H1 (cell line): ENCODE measurements at regions not wholly inside any gene's neighbourhood (a gene's known extent, or its start where the extent isn't known, plus 50 kb on each side); places are given as distances from the start of the nearest gene placed in this dataset.

Experiments used
- CTCF ChIA-PET: fragments of 300-600 bp; sonication (Branson Sonifier 250); formaldehyde crosslinking; loops from one replicate; lab custom pipeline; 2021; ENCODE audit not compliant: partially characterized antibody; lab: Charles Lee
- POLR2A ChIA-PET: fragments of 300-600 bp; sonication (Branson Sonifier 250); formaldehyde crosslinking; loops from one replicate; lab custom pipeline; 2021; ENCODE audit warnings: inconsistent platforms; ENCODE audit not compliant: partially characterized antibody; lab: Charles Lee
- DNase-seq, 2 experiments: peaks; one replicate each; pipeline versions ENCODE4 v3.0.0 to v3.0.0-alpha.2; 2010 to 2022; ENCODE audit warnings: low spot score in 2 of 2, low read depth in 1 of 2, mixed read lengths in 1 of 2
- FAIRE-seq: peaks from 2 replicates; lab custom pipeline; 2011; peaks lifted over from hg19 to GRCh38; lab: Jason Lieb, UNC
- H2AFZ ChIP-seq: 2 replicates; pipeline ENCODE4 v1.8.1; 2012; ENCODE audit warnings: low read length, inconsistent platforms
- H2AK5ac ChIP-seq: 2 replicates; pipeline ENCODE4 v1.6.1; 2013; ENCODE audit warnings: low read depth, low read length
- H2BK120ac ChIP-seq: replicated peaks from 2 replicates; pipeline ENCODE3; 2013; ENCODE audit warnings: low read depth, low read length, inconsistent platforms
- H2BK12ac ChIP-seq: 2 replicates; pipeline ENCODE4 v1.6.1; 2013; ENCODE audit warnings: low read depth, low read length
- H2BK15ac ChIP-seq: 2 replicates; pipeline ENCODE4 v1.6.1; 2013; ENCODE audit warnings: low read length
- H2BK20ac ChIP-seq: 2 replicates; pipeline ENCODE4 v1.6.1; 2013; ENCODE audit warnings: low read length
- H2BK5ac ChIP-seq: 2 replicates; pipeline ENCODE4 v1.6.1; 2013; ENCODE audit warnings: low read depth, low read length
- H3K14ac ChIP-seq: 2 replicates; pipeline ENCODE4 v1.6.1; 2013; ENCODE audit warnings: inconsistent platforms; ENCODE audit not compliant: insufficient read length
- H3K18ac ChIP-seq: 2 replicates; pipeline ENCODE4 v1.6.1; 2013; ENCODE audit warnings: low read length; ENCODE audit errors: extremely low read depth
- H3K23ac ChIP-seq: 2 replicates; pipeline ENCODE4 v1.6.1; 2013; ENCODE audit warnings: inconsistent platforms; ENCODE audit not compliant: insufficient read length
- H3K23me2 ChIP-seq: 2 replicates; pipeline ENCODE4 v1.6.1; 2013; ENCODE audit warnings: low read depth, low read length
- H3K27ac ChIP-seq: 2 replicates; pipeline ENCODE4 v1.6.1; 2011; ENCODE audit warnings: low read depth, low read length, inconsistent platforms
- H3K27me3 ChIP-seq, 4 experiments: replicated peaks in 1 of 4; 1 replicate in 1 of 4; 2 replicates in 3 of 4; pipeline versions ENCODE4 v1.6.1 to v1.8.1; 2011 to 2013; ENCODE audit warnings: low read length in 3 of 4, mild to moderate bottlenecking in 3 of 4, inconsistent platforms in 2 of 4, mixed read lengths in 2 of 4, moderate library complexity in 1 of 4; ENCODE audit not compliant: control insufficient read depth in 3 of 4, insufficient read depth in 3 of 4; ENCODE audit errors: extremely low read depth in 1 of 4
- H3K36me3 ChIP-seq, 4 experiments: 2 replicates each; pipeline versions ENCODE4 v1.6.1 to v1.8.1; 2011 to 2013; ENCODE audit warnings: mild to moderate bottlenecking in 4 of 4, low read length in 3 of 4, moderate library complexity in 2 of 4, control low read depth in 1 of 4, inconsistent platforms in 1 of 4; ENCODE audit not compliant: insufficient read depth in 4 of 4, control insufficient read depth in 2 of 4
- H3K4ac ChIP-seq: replicated peaks from 2 replicates; pipeline ENCODE3; 2013; ENCODE audit warnings: low read length, low read depth, mixed read lengths, inconsistent platforms; ENCODE audit not compliant: insufficient read length
- H3K4me1 ChIP-seq, 4 experiments: replicated peaks in 1 of 4; 1 replicate in 1 of 4; 2 replicates in 3 of 4; pipeline versions ENCODE4 v1.6.1 to v1.8.1; 2011 to 2013; ENCODE audit warnings: low read length in 3 of 4, inconsistent platforms in 2 of 4, mixed read lengths in 1 of 4; ENCODE audit not compliant: insufficient read depth in 4 of 4, control insufficient read depth in 3 of 4
- H3K4me2 ChIP-seq, 2 experiments: 2 replicates each; pipeline versions ENCODE4 v1.6.1 to v1.8.1; 2011 to 2013; ENCODE audit warnings: low read depth in 2 of 2, low read length in 2 of 2, control low read depth in 1 of 2, inconsistent platforms in 1 of 2, mild to moderate bottlenecking in 1 of 2; ENCODE audit not compliant: insufficient read depth in 1 of 2
- H3K4me3 ChIP-seq, 4 experiments: fragments of 200-600, 300-600 bp in 1 of 4; sonication (generic), shearing (Covaris generic), sonication (Bioruptor Twin) in 1 of 4; 2 replicates each; pipeline versions ENCODE4 v1.5.1 to v1.8.1; 2011 to 2016; ENCODE audit warnings: low read length in 4 of 4, low read depth in 3 of 4, control low read depth in 2 of 4, inconsistent platforms in 2 of 4, mild to moderate bottlenecking in 2 of 4, mixed read lengths in 1 of 4, moderate library complexity in 1 of 4; ENCODE audit not compliant: insufficient read depth in 2 of 4; ENCODE audit errors: extremely low read depth in 1 of 4
- H3K56ac ChIP-seq: replicated peaks from 2 replicates; pipeline ENCODE3; 2013; ENCODE audit warnings: low read depth, mild to moderate bottlenecking, mixed read lengths, low read length, inconsistent platforms; ENCODE audit not compliant: insufficient read length
- H3K79me1 ChIP-seq: 2 replicates; pipeline ENCODE4 v1.6.1; 2013; ENCODE audit warnings: low read depth, low read length, control low read depth
- H3K79me2 ChIP-seq, 2 experiments: 2 replicates each; pipeline versions ENCODE4 v1.6.1 to v1.8.1; 2012 to 2013; ENCODE audit warnings: low read length in 2 of 2, mild to moderate bottlenecking in 2 of 2, inconsistent platforms in 1 of 2; ENCODE audit not compliant: insufficient read depth in 2 of 2, control insufficient read depth in 1 of 2
- H3K9ac ChIP-seq, 4 experiments: replicated peaks in 1 of 4; 1 replicate in 1 of 4; 2 replicates in 3 of 4; pipeline versions ENCODE4 v1.6.1 to v1.8.1; 2011 to 2013; ENCODE audit warnings: low read depth in 3 of 4, low read length in 3 of 4, control low read depth in 2 of 4, mild to moderate bottlenecking in 2 of 4, moderate library complexity in 2 of 4, inconsistent platforms in 1 of 4; ENCODE audit errors: extremely low read depth in 1 of 4
- H3K9me3 ChIP-seq, 2 experiments: 2 replicates each; pipeline versions ENCODE4 v1.6.1 to v1.8.1; 2012 to 2013; ENCODE audit warnings: mild to moderate bottlenecking in 2 of 2, moderate library complexity in 2 of 2, control low read depth in 1 of 2, inconsistent platforms in 1 of 2, low read depth in 1 of 2, low read length in 1 of 2, mixed read lengths in 1 of 2; ENCODE audit not compliant: insufficient read depth in 2 of 2
- H4K20me1 ChIP-seq, 2 experiments: replicated peaks in 1 of 2; 2 replicates each; pipeline versions ENCODE3 to v1.8.1; 2011 to 2013; ENCODE audit warnings: inconsistent platforms in 2 of 2, low read length in 2 of 2, mild to moderate bottlenecking in 1 of 2; ENCODE audit not compliant: insufficient read depth in 2 of 2, control insufficient read depth in 1 of 2
- H4K5ac ChIP-seq: 2 replicates; pipeline ENCODE4 v1.6.1; 2013; ENCODE audit warnings: low read length, low read depth, mixed read lengths, inconsistent platforms; ENCODE audit not compliant: insufficient read length
- H4K8ac ChIP-seq: 2 replicates; pipeline ENCODE4 v1.8.0; 2013; ENCODE audit warnings: mild to moderate bottlenecking, moderate library complexity, low read length, inconsistent platforms; ENCODE audit not compliant: insufficient read depth; ENCODE audit errors: extremely low read depth
- H4K91ac ChIP-seq: replicated peaks from 2 replicates; pipeline ENCODE3; 2013; ENCODE audit warnings: low read length, mixed read lengths, inconsistent platforms; ENCODE audit not compliant: insufficient read length
- BACH1 ChIP-seq: IDR thresholded peaks from 2 replicates; pipeline ENCODE4 v1.6.1; 2012; ENCODE audit warnings: low read length, improper control_type of control experiment
- CHD1 ChIP-seq: IDR thresholded peaks from 2 replicates; pipeline ENCODE4 v1.6.1; 2012; ENCODE audit warnings: low read depth, low read length, improper control_type of control experiment
- CTCF ChIP-seq, 3 experiments: IDR thresholded peaks; 1 replicate in 2 of 3; 2 replicates in 1 of 3; pipeline versions ENCODE4 v1.5.1 to v1.6.1; 2011; ENCODE audit warnings: low read length in 3 of 3, mild to moderate bottlenecking in 3 of 3, inconsistent platforms in 2 of 3, low read depth in 1 of 3, moderate library complexity in 1 of 3; ENCODE audit not compliant: insufficient read depth in 1 of 3; ENCODE audit errors: control extremely low read depth in 1 of 3
- KDM4A ChIP-seq: IDR thresholded peaks from one replicate; pipeline ENCODE4 v1.7.1; 2012; ENCODE audit warnings: low read depth, mild to moderate bottlenecking, moderate library complexity, low read length, inconsistent platforms; ENCODE audit not compliant: severe bottlenecking
- MAFK ChIP-seq: IDR thresholded peaks from 2 replicates; pipeline ENCODE4 v1.6.1; 2012; ENCODE audit warnings: low read depth, mild to moderate bottlenecking, improper control_type of control experiment, low read length
- NRF1 ChIP-seq: IDR thresholded peaks from 2 replicates; pipeline ENCODE4 v1.6.1; 2011; ENCODE audit warnings: mild to moderate bottlenecking, low read depth, low read length, improper control_type of control experiment
- POU5F1 ChIP-seq: IDR thresholded peaks from 2 replicates; pipeline ENCODE4 v1.6.1; 2011; ENCODE audit warnings: low read depth, mild to moderate bottlenecking, low read length, moderate library complexity
- SAP30 ChIP-seq: fragments of 300-600 bp; sonication (generic); IDR thresholded peaks from 2 replicates; pipeline ENCODE4 v1.7.1; 2012; ENCODE audit warnings: low read length, moderate library complexity, mild to moderate bottlenecking, inconsistent platforms; ENCODE audit not compliant: insufficient read depth, insufficient replicate concordance
- SP4 ChIP-seq: IDR thresholded peaks from 2 replicates; pipeline ENCODE4 v1.6.1; 2012; ENCODE audit warnings: low read length, inconsistent platforms
- ZNF274 ChIP-seq: IDR thresholded peaks from 2 replicates; pipeline ENCODE4 v1.7.0; 2012; ENCODE audit warnings: low read length, borderline replicate concordance; ENCODE audit errors: extremely low read depth
- WGBS, 2 experiments: shearing (Covaris generic) in 1 of 2; methylation state at CpG; one replicate each; pipeline versions ENCODE4 v1.1.6 to v1.1.7; 2013 to 2015; ENCODE audit warnings: low lambda C conversion rate in 2 of 2, mixed read lengths in 2 of 2, inconsistent platforms in 1 of 2, low coverage in 1 of 2, missing lambda C conversion rate in 1 of 2; ENCODE audit not compliant: insufficient replicate concordance in 2 of 2, insufficient coverage in 1 of 2, insufficient read length in 1 of 2; ENCODE audit errors: extremely low coverage in 1 of 2, missing lambda C conversion rate in 1 of 2; 5-methylcytosine and 5-hydroxymethylcytosine counted together

- Histone ChIP-seq H2BK120ac (no peak overlapping the region), H3K9ac (no peak overlapping the region), H3K4me1 (peaks cover 0 to 10% (median 1%) of the 10 kb centered on the region in 4 experiments; a peak in 6 of 7 replicates), H3K79me1 (no peaks in the 10 kb centered on the region), H2BK15ac (no peak overlapping the region), H3K79me2 (no peaks in the 10 kb centered on the region), H4K5ac (no peak overlapping the region), H4K91ac (no peak overlapping the region), H2BK20ac (no peak overlapping the region), H3K4ac (no peak overlapping the region), H3K23me2 (no peaks in the 10 kb centered on the region), H3K9me3 (peaks cover 4 to 5% of the 10 kb centered on the region in 2 experiments; a peak in 2 of 4 replicates), H3K4me3 (no peak overlapping the region), H3K56ac (no peak overlapping the region), H2BK5ac (no peak overlapping the region), H3K14ac (no peak overlapping the region), H4K8ac (no peak overlapping the region), H3K27me3 (peaks cover 10 to 33% (median 27%) of the 10 kb centered on the region in 4 experiments), H2AFZ (no peak overlapping the region), H3K4me2 (no peak overlapping the region), H3K36me3 (no peaks in the 10 kb centered on the region), H3K23ac (no peak overlapping the region), H4K20me1 (no peaks in the 10 kb centered on the region), H3K27ac (no peak overlapping the region), H2BK12ac (no peak overlapping the region), H3K18ac (no peak overlapping the region), H2AK5ac (no peak overlapping the region)
- DNase-seq, result no peak
- FAIRE-seq, result no peak
- CTCF ChIA-PET, result interaction anchor here (0.7 to 1.4 kb wide), 5 partner anchors 19 to 326 kb away, joined by 3 read pairs; no protein-coding TSS in a partner anchor
- POLR2A ChIA-PET, result interaction anchor here (0.6 kb wide), 1 partner anchor 35 kb away, joined by 3 read pairs; no protein-coding TSS in a partner anchor
- 80% methylated on average over 17 of the region's 17 CpGs; no CpG with 5 or more reads in 1 of the 2 experiments for WGBS, 2 experiments
- TF ChIP-seq KDM4A (no peak), BACH1 (no peak), POU5F1 (no peak), ZNF274 (no peak), NRF1 (no peak), CTCF (IDR thresholded peaks at IDR 0.05; ENCODE audit: control extremely low read depth in 1 of 3, insufficient read depth in 1 of 3, low read depth in 1 of 3, low read length in 3 of 3) (no peak), SAP30 (no peak), MAFK (no peak), SP4 (no peak), CHD1 (no peak)
These were observed 207.8 kb downstream of the TTLL2 start for GRCh38 chr6:167532410-167533288.
